Activated CD4-positive, alpha-beta T cell treated with anti-CD3 and anti-CD28 coated beads, Interleukin-2, Interleukin-6, amounts not matched to agents 100 ng/mL and 50 ng/mL, durations not matched to agents 16 hours and 8 hours (primary cell): ENCODE measurements at regions not wholly inside any gene's neighbourhood (a gene's known extent, or its start where the extent isn't known, plus 50 kb on each side); places are given as distances from the start of the nearest gene placed in this dataset.
"Not testable (repeated sequence)": the region's sequence is repeated elsewhere in the genome, so short reads cannot be mapped to it uniquely, and the experiment has no call there.

Source experiments
- DNase-seq: peaks from one replicate; pipeline ENCODE4 v3.0.0-alpha.2; 2020

DNA sequence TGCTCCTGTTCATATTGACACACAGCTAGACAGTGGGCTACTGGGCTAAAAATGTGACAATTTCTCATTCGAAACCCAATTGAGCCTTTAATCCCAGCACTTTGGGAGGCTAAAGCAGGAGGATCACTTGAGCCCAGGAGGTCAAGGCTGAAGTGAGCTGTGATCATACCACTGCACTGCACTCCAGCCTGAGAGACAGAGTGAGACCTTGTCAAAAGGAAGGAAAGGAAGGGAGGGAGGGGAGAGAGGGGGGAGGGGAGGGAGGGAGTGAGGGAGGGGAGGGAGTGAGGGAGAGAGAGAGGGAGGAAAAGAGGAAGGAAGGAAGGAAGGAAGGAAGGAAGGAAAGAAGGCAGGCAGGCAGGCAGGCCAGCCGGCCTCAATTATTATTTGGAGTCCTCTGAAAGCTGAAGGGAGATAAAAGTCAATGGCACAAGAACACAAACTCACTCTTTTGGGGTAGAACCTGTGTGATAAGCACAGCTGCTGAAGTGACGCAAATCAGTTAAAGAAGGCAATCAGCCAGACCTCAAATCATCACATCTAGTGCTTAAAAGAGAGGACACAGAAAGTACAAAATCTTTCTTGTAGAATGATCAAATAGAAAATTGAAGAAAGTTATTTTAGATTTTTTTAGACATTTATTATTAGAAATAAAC, 98.1 kb downstream of the CCDC71L start:
- no peak for DNase-seq

- peak; percentile 77 for DNase-seq
Observed at GRCh38 chr7:106561666-106562411, 99.1 kb downstream of the CCDC71L start.

- peak; percentile 43 for DNase-seq
Observed at GRCh38 chr7:106561151-106561550, 99.8 kb downstream of the CCDC71L start.

GRCh38 chr7:106560482-106560881, 100.5 kb downstream of the CCDC71L start:
- peak; percentile 9 for DNase-seq

DNA sequence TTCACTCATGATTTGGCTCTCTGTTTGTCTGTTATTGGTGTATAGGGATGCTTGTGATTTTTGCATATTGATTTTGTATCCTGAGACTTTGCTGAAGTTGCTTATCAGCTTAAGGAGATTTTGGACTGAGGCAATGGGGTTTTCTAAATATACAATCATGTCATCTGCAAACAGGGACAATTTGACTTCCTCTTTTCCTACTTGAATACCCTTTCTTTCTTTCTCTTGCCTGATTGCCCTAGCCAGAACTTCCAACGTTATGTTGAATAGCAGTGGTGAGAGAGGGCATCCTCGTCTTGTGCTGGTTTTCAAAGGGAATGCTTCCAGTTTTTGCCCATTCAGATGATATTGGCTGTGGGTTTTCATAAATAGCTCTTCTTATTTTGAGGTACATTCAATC, 104.7 kb downstream of the CCDC71L start:
- DNase-seq, result not testable (repeated sequence)

- not testable (repeated sequence) for DNase-seq
Observed at GRCh38 chr7:106554623-106555022, 106.3 kb downstream of the CCDC71L start.

- DNase-seq, result no peak
Observed at GRCh38 chr7:106553446-106553836, 107.5 kb downstream of the CCDC71L start.

GRCh38 chr7:106552645-106553445, 108.1 kb downstream of the CCDC71L start:
- DNase-seq, result no peak

GRCh38 chr7:106551936-106552335, 109.0 kb downstream of the CCDC71L start:
- no peak for DNase-seq

DNA sequence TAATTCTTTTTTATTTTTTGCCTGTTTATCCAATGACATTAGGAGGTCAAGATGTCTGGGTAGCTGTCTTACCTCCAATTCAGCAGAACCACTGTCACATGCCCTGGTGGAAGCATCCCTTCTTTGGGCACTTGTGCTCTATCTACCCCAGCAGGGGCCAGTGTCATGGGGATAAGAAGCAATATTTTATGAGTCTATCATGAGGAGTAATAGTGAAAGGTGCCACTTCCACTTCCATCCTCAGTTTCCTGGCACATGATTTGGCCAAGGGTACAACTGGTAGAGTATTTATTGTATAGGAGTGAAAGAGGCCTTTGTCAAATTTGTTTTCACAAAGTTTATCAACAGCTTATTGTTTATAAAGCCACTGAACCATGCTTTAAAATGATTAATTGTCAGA, 112.5 kb downstream of the CCDC71L start:
- no peak for DNase-seq

GRCh38 chr7:106545275-106545674, 115.7 kb downstream of the CCDC71L start:
- peak; percentile 17 for DNase-seq

- DNase-seq, result no peak
Observed at GRCh38 chr7:106543221-106543757, 117.7 kb downstream of the CCDC71L start.

DNA sequence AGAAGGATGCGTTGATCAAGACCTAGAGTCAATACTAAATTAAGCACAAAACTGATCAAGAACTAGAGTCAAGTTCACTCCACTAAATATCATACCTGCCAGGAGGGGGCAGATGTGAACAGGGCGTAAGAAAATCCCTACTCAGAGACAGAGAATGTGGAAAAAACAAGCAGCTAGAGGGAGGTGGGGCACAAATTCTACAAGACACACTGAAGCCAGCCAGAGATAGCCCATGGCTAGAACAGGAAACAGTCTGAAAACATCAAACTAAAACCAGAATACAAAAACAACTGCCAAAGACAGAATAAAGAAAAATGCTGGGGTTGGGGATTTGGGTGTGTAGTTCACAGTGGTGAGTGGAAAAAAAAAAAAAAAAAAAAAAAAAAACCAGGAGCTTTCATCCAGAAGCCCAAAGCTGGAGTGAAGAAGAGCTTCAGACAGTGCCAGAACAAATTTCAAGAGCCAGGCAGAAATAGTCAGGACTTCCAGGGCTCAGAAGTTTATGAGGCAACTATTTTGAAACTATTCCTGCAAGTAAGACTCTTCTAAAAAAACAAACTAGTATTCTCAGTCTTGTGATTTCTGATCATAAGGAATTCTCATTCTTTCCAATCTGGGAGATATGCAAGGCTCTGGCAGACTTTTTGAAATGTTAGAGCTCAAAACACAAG, 118.3 kb downstream of the CCDC71L start:
- peak; percentile 66 for DNase-seq

- no peak for DNase-seq
Observed at GRCh38 chr7:106538638-106539037, 122.3 kb downstream of the CCDC71L start.

- no peak for DNase-seq
Observed at GRCh38 chr7:106537119-106537518, 123.8 kb downstream of the CCDC71L start.

DNA sequence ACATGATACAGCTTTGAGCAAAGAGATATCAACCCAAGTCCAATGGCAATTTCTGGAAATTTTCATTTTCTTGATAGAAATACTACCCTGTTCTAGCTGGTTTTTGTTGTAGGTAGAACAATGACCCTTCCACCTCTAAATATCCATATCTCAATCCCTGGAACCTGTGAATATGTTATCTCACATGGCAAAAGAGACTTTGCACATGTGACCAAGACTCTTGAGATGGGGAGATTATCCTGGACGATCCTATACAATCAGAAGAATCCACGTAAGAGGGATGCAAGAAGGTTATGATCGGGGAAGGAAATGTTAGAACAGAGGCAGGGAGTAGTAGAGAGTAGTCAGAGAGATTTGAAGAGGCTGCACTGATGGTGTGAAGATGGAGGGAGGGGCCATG, 124.9 kb downstream of the CCDC71L start:
- no peak for DNase-seq

GRCh38 chr7:106535234-106535932, 125.6 kb downstream of the CCDC71L start:
- no peak for DNase-seq

GRCh38 chr7:106534271-106534846, 126.6 kb downstream of the CCDC71L start:
- DNase-seq, result no peak

DNA sequence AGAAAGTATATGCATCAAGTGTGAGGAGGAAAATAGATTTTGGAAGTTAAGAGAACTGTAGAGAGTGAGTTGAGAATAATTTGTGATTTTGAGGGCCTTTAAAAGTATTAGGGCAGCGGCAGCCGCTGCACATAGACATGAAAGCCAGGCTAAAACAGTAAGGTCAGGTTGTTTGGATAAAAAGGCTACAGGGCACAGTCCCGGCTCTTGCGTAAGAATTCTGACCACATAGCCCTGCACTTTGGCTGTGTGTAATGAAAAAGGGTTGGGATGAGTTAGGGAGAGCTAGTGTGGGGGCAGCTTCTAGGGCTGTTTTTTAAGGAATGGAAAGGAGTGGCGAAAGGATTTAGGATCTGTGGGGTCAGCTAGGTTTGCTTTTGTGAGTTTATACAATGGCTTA, 130.8 kb downstream of the CCDC71L start:
- DNase-seq, result not testable (repeated sequence)

GRCh38 chr7:106526617-106527016, 134.3 kb downstream of the CCDC71L start:
- not testable (repeated sequence) for DNase-seq

DNA sequence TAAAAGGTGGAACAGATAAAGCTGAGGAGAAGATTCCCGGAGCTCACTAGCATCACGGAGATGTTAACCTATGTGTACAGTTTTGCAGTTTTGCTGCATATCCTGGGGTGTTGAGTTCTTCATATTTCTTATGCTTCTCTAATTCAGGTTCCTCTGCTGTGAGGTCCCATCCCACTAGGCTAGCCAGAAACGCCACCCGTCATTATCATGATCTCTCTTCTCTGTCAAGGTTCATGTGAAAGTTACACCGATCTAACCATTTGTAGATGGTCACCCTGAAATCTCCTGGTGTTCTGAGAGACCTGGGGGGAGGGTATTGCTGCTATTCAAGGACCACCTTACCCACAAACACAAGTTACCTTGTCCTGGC, 136.3 kb downstream of the CCDC71L start:
- DNase-seq, result no peak

GRCh38 chr7:106523482-106523881, 137.5 kb downstream of the CCDC71L start:
- no peak for DNase-seq
